Loucy (cell line): ENCODE measurements at regions not wholly inside any gene's neighbourhood (a gene's known extent, or its start where the extent isn't known, plus 50 kb on each side); places are given as distances from the start of the nearest gene placed in this dataset.

Source experiments
- H2AFZ ChIP-seq: fragments of 200-600 bp; sonication (generic); 2 replicates; pipeline ENCODE4 v1.6.0; 2016; ENCODE audit warnings: antibody characterized with exemption, mild to moderate bottlenecking, low read length, moderate library complexity
- H3F3A ChIP-seq: fragments of 200-600 bp; 2 replicates; pipeline ENCODE4 v1.6.0; 2016; ENCODE audit warnings: antibody characterized with exemption, low read depth, mild to moderate bottlenecking
- H3K27me3 ChIP-seq: fragments of 200-600 bp; sonication (generic); 2 replicates; pipeline ENCODE4 v1.6.1; 2014; ENCODE audit warnings: low read length, mild to moderate bottlenecking; ENCODE audit not compliant: insufficient read depth, poor library complexity, severe bottlenecking
- H3K36me3 ChIP-seq: fragments of 200-600 bp; sonication (generic); 2 replicates; pipeline ENCODE4 v1.6.1; 2016; ENCODE audit warnings: low read length; ENCODE audit not compliant: insufficient read depth
- H3K4me1 ChIP-seq: fragments of 200-600 bp; sonication (generic); 2 replicates; pipeline ENCODE4 v1.5.1; 2014; ENCODE audit warnings: low read length, mild to moderate bottlenecking; ENCODE audit not compliant: insufficient read depth, poor library complexity, severe bottlenecking
- H3K4me2 ChIP-seq: fragments of 200-600 bp; sonication (generic); 2 replicates; pipeline ENCODE4 v1.6.0; 2014; ENCODE audit warnings: antibody characterized with exemption, low read length, low read depth, mild to moderate bottlenecking; ENCODE audit not compliant: poor library complexity, severe bottlenecking
- H3K4me3 ChIP-seq: fragments of 200-600 bp; sonication (generic); 2 replicates; pipeline ENCODE4 v1.5.1; 2014; ENCODE audit warnings: low read length, mild to moderate bottlenecking, mixed read lengths; ENCODE audit not compliant: poor library complexity, severe bottlenecking
- H3K79me2 ChIP-seq: fragments of 200-600 bp; sonication (generic); 2 replicates; pipeline ENCODE4 v1.6.1; 2014; ENCODE audit warnings: low read length; ENCODE audit not compliant: insufficient read depth
- H3K9ac ChIP-seq: fragments of 200-600 bp; sonication (generic); 2 replicates; pipeline ENCODE4 v1.6.0; 2014; ENCODE audit warnings: mild to moderate bottlenecking, low read depth, low read length, moderate library complexity; ENCODE audit not compliant: poor library complexity, severe bottlenecking
- H3K9me2 ChIP-seq: fragments of 200-600 bp; sonication (generic); replicated peaks from 2 replicates; pipeline ENCODE4 v1.6.1; 2016; ENCODE audit warnings: low read depth, low read length, mixed read lengths
- H3K9me3 ChIP-seq: fragments of 200-600 bp; sonication (generic); 2 replicates; pipeline ENCODE4 v1.6.1; 2014; ENCODE audit warnings: mild to moderate bottlenecking, antibody characterized with exemption, low read length, low read depth; ENCODE audit not compliant: insufficient read depth
- H4K20me1 ChIP-seq: fragments of 200-600 bp; sonication (generic); 2 replicates; pipeline ENCODE4 v1.6.0; 2014; ENCODE audit warnings: antibody characterized with exemption, low read length, mild to moderate bottlenecking; ENCODE audit not compliant: insufficient read depth, poor library complexity, severe bottlenecking
- CTCF ChIP-seq: fragments of 200-600 bp; sonication (generic); conservative IDR thresholded peaks from 2 replicates; pipeline ENCODE4 v1.5.1; 2014; ENCODE audit warnings: mild to moderate bottlenecking, antibody characterized with exemption, low read length
- EZH2phosphoT487 ChIP-seq: fragments of 200-600 bp; IDR thresholded peaks from 2 replicates; pipeline ENCODE4 v1.6.1; 2018; ENCODE audit warnings: antibody characterized with exemption, mild to moderate bottlenecking, moderate library complexity, borderline replicate concordance

- H3K4me2 ChIP-seq: peak overlapping the region; percentile 3
- no peaks in the 10 kb centered on the region for H3K9me3 ChIP-seq
- H3K27me3 ChIP-seq: no peaks in the 10 kb centered on the region
- H3K36me3 ChIP-seq: no peaks in the 10 kb centered on the region
- H2AFZ ChIP-seq: no peak overlapping the region
- no peaks in the 10 kb centered on the region for H4K20me1 ChIP-seq
- H3F3A ChIP-seq: no peaks in the 10 kb centered on the region
- TF ChIP-seq EZH2phosphoT487 (no peak), CTCF (no peak)
- H3K4me1 ChIP-seq: peaks cover 23% of the 10 kb centered on the region
- no peaks in the 10 kb centered on the region for H3K9me2 ChIP-seq
- H3K4me3 ChIP-seq: no peak overlapping the region
- no peaks in the 10 kb centered on the region for H3K79me2 ChIP-seq
- H3K9ac ChIP-seq: no peak overlapping the region
Measured at GRCh38 chr1:87833166-87833565, 504.5 kb downstream of the LMO4 start.

- Histone ChIP-seq H3K9ac (no peak overlapping the region), H3K27me3 (no peaks in the 10 kb centered on the region), H4K20me1 (no peaks in the 10 kb centered on the region), H3K4me3 (no peak overlapping the region), H3K4me1 (peaks cover 23% of the 10 kb centered on the region), H3K36me3 (no peaks in the 10 kb centered on the region), H3K79me2 (no peaks in the 10 kb centered on the region), H2AFZ (no peak overlapping the region), H3F3A (no peaks in the 10 kb centered on the region), H3K4me2 (no peak overlapping the region), H3K9me2 (no peaks in the 10 kb centered on the region), H3K9me3 (no peaks in the 10 kb centered on the region)
- no peak for TF ChIP-seq CTCF
- TF ChIP-seq EZH2phosphoT487: no peak
Measured at GRCh38 chr1:87834151-87834550, 505.5 kb downstream of the LMO4 start.

- Histone ChIP-seq H4K20me1 (no peaks in the 10 kb centered on the region), H3K36me3 (no peaks in the 10 kb centered on the region), H3K9me2 (no peaks in the 10 kb centered on the region), H2AFZ (0 out of 2 replicates have a peak overlapping the region, but pooled peaks have one; percentile 34), H3K4me2 (no peak overlapping the region), H3K79me2 (no peaks in the 10 kb centered on the region), H3F3A (no peaks in the 10 kb centered on the region), H3K9ac (no peak overlapping the region), H3K27me3 (no peaks in the 10 kb centered on the region), H3K4me1 (peaks cover 30% of the 10 kb centered on the region), H3K9me3 (no peaks in the 10 kb centered on the region), H3K4me3 (no peak overlapping the region)
- no peak for TF ChIP-seq EZH2phosphoT487
- TF ChIP-seq CTCF: no peak
Measured at GRCh38 chr1:87834941-87835340, 506.3 kb downstream of the LMO4 start.
